RWPE2 (cell line): ENCODE measurements at regions not wholly inside any gene's neighbourhood (a gene's known extent, or its start where the extent isn't known, plus 50 kb on each side); places are given as distances from the start of the nearest gene placed in this dataset.

Experiments
- ATAC-seq: fragments of 200-7000 bp; cut with Tn5 transposase; 3 replicates; pipeline ENCODE4 v1.9.1; 2021; ENCODE audit warnings: low read depth
- DNase-seq: peaks from one replicate; pipeline ENCODE4 v3.0.0-alpha.2; 2020; ENCODE audit warnings: low spot score
- H3K27ac ChIP-seq: fragments of 450-650 bp; 2 replicates; pipeline ENCODE4 v1.5.1; 2017; ENCODE audit warnings: mild to moderate bottlenecking; ENCODE audit not compliant: poor library complexity, severe bottlenecking
- H3K27me3 ChIP-seq: fragments of 250-450 bp; sonication (Bioruptor Pico); 2 replicates; pipeline ENCODE4 v1.5.1; 2021; ENCODE audit warnings: mild to moderate bottlenecking, moderate library complexity; ENCODE audit not compliant: insufficient read depth, poor library complexity, severe bottlenecking
- H3K36me3 ChIP-seq: fragments of 250-450 bp; sonication (Bioruptor Pico); 2 replicates; pipeline ENCODE4 v1.5.1; 2020; ENCODE audit warnings: low read depth, mild to moderate bottlenecking, moderate library complexity
- H3K4me1 ChIP-seq: fragments of 250-450 bp; sonication (Bioruptor Pico); 2 replicates; pipeline ENCODE4 v1.5.1; 2021; ENCODE audit warnings: mild to moderate bottlenecking, moderate library complexity; ENCODE audit not compliant: insufficient read depth, poor library complexity, severe bottlenecking
- H3K4me3 ChIP-seq: fragments of 250-450 bp; sonication (Bioruptor Pico); 2 replicates; pipeline ENCODE4 v1.5.1; 2021; ENCODE audit warnings: mild to moderate bottlenecking, moderate library complexity; ENCODE audit not compliant: severe bottlenecking
- H3K9me3 ChIP-seq: fragments of 250-450 bp; sonication (Bioruptor Pico); 2 replicates; pipeline ENCODE4 v1.5.1; 2021; ENCODE audit warnings: mild to moderate bottlenecking, moderate library complexity; ENCODE audit not compliant: severe bottlenecking
- CTCF ChIP-seq: fragments of 450-650 bp; IDR thresholded peaks from one replicate; pipeline ENCODE4 v1.5.1; 2017; ENCODE audit warnings: mild to moderate bottlenecking, moderate library complexity; ENCODE audit not compliant: poor library complexity, severe bottlenecking

- no peaks in the 10 kb centered on the region for H3K9me3 ChIP-seq
- no peaks in the 10 kb centered on the region for H3K4me1 ChIP-seq
- no peak for ATAC-seq
- H3K27me3 ChIP-seq, result peaks cover 18% of the 10 kb centered on the region
- no peak for TF ChIP-seq CTCF
- DNase-seq, result no peak
- H3K36me3 ChIP-seq, result no peaks in the 10 kb centered on the region
- no peak overlapping the region for H3K27ac ChIP-seq
- no peak overlapping the region for H3K4me3 ChIP-seq
These were observed 144.5 kb upstream of the GDNF start for GRCh38 chr5:37984300-37984699.

- no peaks in the 10 kb centered on the region for H3K36me3 ChIP-seq
- no peaks in the 10 kb centered on the region for H3K4me1 ChIP-seq
- no peak overlapping the region for H3K4me3 ChIP-seq
- H3K9me3 ChIP-seq, result no peaks in the 10 kb centered on the region
- no peak overlapping the region for H3K27ac ChIP-seq
- no peak for ATAC-seq
- peaks cover 10% of the 10 kb centered on the region for H3K27me3 ChIP-seq
- no peak for DNase-seq
- TF ChIP-seq CTCF, result no peak
These were observed 143.6 kb upstream of the GDNF start for GRCh38 chr5:37983463-37983862.

GRCh38 chr5:37979559-37979958 is 139.7 kb upstream of the GDNF start:
- Histone ChIP-seq H3K27me3 (peaks cover 10% of the 10 kb centered on the region), H3K9me3 (no peaks in the 10 kb centered on the region), H3K4me3 (no peak overlapping the region), H3K27ac (no peak overlapping the region), H3K36me3 (no peaks in the 10 kb centered on the region), H3K4me1 (no peaks in the 10 kb centered on the region)
- DNase-seq (no peak), ATAC-seq (no peak)
- no peak for TF ChIP-seq CTCF

- Histone ChIP-seq H3K9me3 (no peaks in the 10 kb centered on the region), H3K4me1 (no peaks in the 10 kb centered on the region), H3K4me3 (no peak overlapping the region), H3K27me3 (peaks cover 35% of the 10 kb centered on the region), H3K27ac (no peak overlapping the region), H3K36me3 (no peaks in the 10 kb centered on the region)
- TF ChIP-seq CTCF, result no peak
- ATAC-seq (no peak), DNase-seq (no peak)
These were observed 135.7 kb upstream of the GDNF start for GRCh38 chr5:37975531-37975930.

- Histone ChIP-seq H3K9me3 (no peaks in the 10 kb centered on the region), H3K4me1 (no peaks in the 10 kb centered on the region), H3K4me3 (no peak overlapping the region), H3K27ac (no peak overlapping the region), H3K27me3 (peaks cover 46% of the 10 kb centered on the region), H3K36me3 (no peaks in the 10 kb centered on the region)
- no peak for DNase-seq
- no peak for TF ChIP-seq CTCF
- no peak for ATAC-seq
These were observed 131.7 kb upstream of the GDNF start for GRCh38 chr5:37971483-37972024.
